Neutrophil (primary cell): ENCODE measurements at regions not wholly inside any gene's neighbourhood (a gene's known extent, or its start where the extent isn't known, plus 50 kb on each side); places are given as distances from the start of the nearest gene placed in this dataset.

Experiments
- H3K27ac ChIP-seq: fragments of 200-600 bp; sonication (generic); 2 replicates; pipeline ENCODE4 v1.5.1; 2016; ENCODE audit warnings: mild to moderate bottlenecking, moderate library complexity
- H3K27me3 ChIP-seq: fragments of 200-600 bp; sonication (generic); 2 replicates; pipeline ENCODE4 v1.6.0; 2016; ENCODE audit warnings: mild to moderate bottlenecking
- H3K36me3 ChIP-seq: fragments of 200-600 bp; sonication (generic); 2 replicates; pipeline ENCODE4 v1.5.1; 2017
- H3K4me1 ChIP-seq, 2 experiments: fragments of 200-600 bp in 1 of 2; sonication (generic) in 1 of 2; 1 replicate in 1 of 2; 2 replicates in 1 of 2; pipeline versions ENCODE4 v1.5.1 to v1.6.1; 2013 to 2016; ENCODE audit warnings: low read depth in 1 of 2, low read length in 1 of 2, mild to moderate bottlenecking in 1 of 2, moderate library complexity in 1 of 2; ENCODE audit not compliant: control insufficient read depth in 1 of 2, insufficient read depth in 1 of 2
- H3K4me3 ChIP-seq, 2 experiments: fragments of 200-600 bp in 1 of 2; sonication (generic) in 1 of 2; 1 replicate in 1 of 2; 2 replicates in 1 of 2; pipeline ENCODE4 v1.5.1; 2013 to 2016; ENCODE audit warnings: low read depth in 1 of 2, low read length in 1 of 2, mild to moderate bottlenecking in 1 of 2, moderate library complexity in 1 of 2
- H3K9me3 ChIP-seq: fragments of 200-600 bp; sonication (generic); 2 replicates; pipeline ENCODE4 v1.5.1; 2016
- CTCF ChIP-seq: fragments of 200-600 bp; sonication (generic); IDR thresholded peaks from 2 replicates; pipeline ENCODE4 v1.5.1; 2016; ENCODE audit warnings: antibody characterized with exemption

- H3K36me3 ChIP-seq, result no peaks in the 10 kb centered on the region
- H3K27ac ChIP-seq, result no peak overlapping the region
- H3K4me1 ChIP-seq, result peaks cover 15 to 18% of the 10 kb centered on the region in 2 experiments
- peak; percentile 90 for TF ChIP-seq CTCF
- H3K4me3 ChIP-seq, result no peak overlapping the region
- no peaks in the 10 kb centered on the region for H3K9me3 ChIP-seq
- H3K27me3 ChIP-seq, result no peaks in the 10 kb centered on the region
Measured at GRCh38 chr1:221203224-221204054, 324.2 kb downstream of the HLX start.

GRCh38 chr1:221204055-221204833, 325.0 kb downstream of the HLX start:
- Histone ChIP-seq H3K4me3 (no peak overlapping the region), H3K9me3 (no peaks in the 10 kb centered on the region), H3K27ac (no peak overlapping the region), H3K36me3 (no peaks in the 10 kb centered on the region), H3K4me1 (peaks cover 15 to 18% of the 10 kb centered on the region in 2 experiments), H3K27me3 (no peaks in the 10 kb centered on the region)
- TF ChIP-seq CTCF, result no peak

GRCh38 chr1:221206076-221206475, 326.8 kb downstream of the HLX start:
- TF ChIP-seq CTCF, result no peak
- peaks cover 15 to 18% of the 10 kb centered on the region in 2 experiments for H3K4me1 ChIP-seq
- no peaks in the 10 kb centered on the region for H3K9me3 ChIP-seq
- no peak overlapping the region for H3K27ac ChIP-seq
- no peaks in the 10 kb centered on the region for H3K27me3 ChIP-seq
- no peaks in the 10 kb centered on the region for H3K36me3 ChIP-seq
- no peak overlapping the region for H3K4me3 ChIP-seq

- Histone ChIP-seq H3K4me1 (no peaks in the 10 kb centered on the region), H3K27ac (no peak overlapping the region), H3K9me3 (no peaks in the 10 kb centered on the region), H3K4me3 (no peak overlapping the region), H3K27me3 (peaks cover 8% of the 10 kb centered on the region), H3K36me3 (no peaks in the 10 kb centered on the region)
- no peak for TF ChIP-seq CTCF
Measured at GRCh38 chr1:221212926-221213325, 333.7 kb downstream of the HLX start.

GRCh38 chr1:221217029-221217428, 337.8 kb downstream of the HLX start:
- H3K36me3 ChIP-seq, result no peaks in the 10 kb centered on the region
- no peaks in the 10 kb centered on the region for H3K4me1 ChIP-seq
- no peaks in the 10 kb centered on the region for H3K9me3 ChIP-seq
- H3K4me3 ChIP-seq, result no peak overlapping the region
- TF ChIP-seq CTCF, result no peak
- H3K27ac ChIP-seq, result no peak overlapping the region
- H3K27me3 ChIP-seq, result peaks cover 8% of the 10 kb centered on the region
